Psoas muscle (tissue), 7 donors: ENCODE measurements at regions not wholly inside any gene's neighbourhood (a gene's known extent, or its start where the extent isn't known, plus 50 kb on each side); places are given as distances from the start of the nearest gene placed in this dataset.

Source experiments
- ATAC-seq, 4 donors: fragments of 200-7000 bp; cut with Tn5 transposase; one replicate each; pipeline ENCODE4 v1.9.1; 2020; ENCODE audit warnings: moderate library complexity in 3 of 4, mild to moderate bottlenecking in 2 of 4
- DNase-seq, 2 donors: peaks; one replicate each; pipeline ENCODE4 v3.0.0-alpha.2; 2020
- H3K27ac ChIP-seq: fragments of 200-600 bp; one replicate; pipeline ENCODE4 v1.8.0; 2022
- H3K27me3 ChIP-seq, 3 donors: fragments of 200-600 bp in 1 of 3; one replicate each; pipeline versions ENCODE4 v1.6.1 to v1.8.0; 2013 to 2022; ENCODE audit warnings: low read length in 2 of 3, mild to moderate bottlenecking in 2 of 3, moderate library complexity in 1 of 3; ENCODE audit not compliant: insufficient read depth in 3 of 3
- H3K36me3 ChIP-seq, 2 donors: fragments of 200-600 bp in 1 of 2; one replicate each; pipeline versions ENCODE4 v1.6.1 to v1.8.0; 2013 to 2022; ENCODE audit warnings: low read depth in 1 of 2, mild to moderate bottlenecking in 1 of 2, moderate library complexity in 1 of 2; ENCODE audit not compliant: insufficient read depth in 1 of 2
- H3K4me1 ChIP-seq: fragments of 200-600 bp; one replicate; pipeline ENCODE4 v1.8.0; 2022
- H3K4me3 ChIP-seq: fragments of 200-600 bp; one replicate; pipeline ENCODE4 v1.8.0; 2022; ENCODE audit warnings: mild to moderate bottlenecking
- H3K9me3 ChIP-seq: fragments of 200-600 bp; one replicate; pipeline ENCODE4 v1.8.0; 2022
- WGBS, 3 donors: extraction: QIAGEN DNeasy Blood & Tissue Kit; methylation state at CpG; one replicate each; pipeline versions ENCODE4 v1.1.6 to v1.1.7; 2013; 5-methylcytosine and 5-hydroxymethylcytosine counted together
- intact Hi-C, 2 donors: fragments of 100-400 bp; cut with DNase I; formaldehyde crosslinking; loops; one replicate each; pipeline versions ENCODE4 v1.11.0 to v1.14.2; 2022
- TF ChIP-seq, protein P1 (sequence below): fragments of 200-600 bp; IDR thresholded peaks from one replicate; pipeline ENCODE4 v1.8.0; 2022; ENCODE audit warnings: antibody characterized with exemption
- donor health status: healthy with polysubstance abuse.
- donor health status: DM: no; HTN: no; CAD: no; lungs with moderate emphysema.
- donor health status: Bipolar disorder and iron deficiency.
- donor health status: healthy.
- donor health status: DM: yes; HTN: yes; CAD: no.
- donor health status: DM: no; HTN: no; CAD: no.
- donor health status: DM: yes; HTN: yes; CAD: no.

DNA sequence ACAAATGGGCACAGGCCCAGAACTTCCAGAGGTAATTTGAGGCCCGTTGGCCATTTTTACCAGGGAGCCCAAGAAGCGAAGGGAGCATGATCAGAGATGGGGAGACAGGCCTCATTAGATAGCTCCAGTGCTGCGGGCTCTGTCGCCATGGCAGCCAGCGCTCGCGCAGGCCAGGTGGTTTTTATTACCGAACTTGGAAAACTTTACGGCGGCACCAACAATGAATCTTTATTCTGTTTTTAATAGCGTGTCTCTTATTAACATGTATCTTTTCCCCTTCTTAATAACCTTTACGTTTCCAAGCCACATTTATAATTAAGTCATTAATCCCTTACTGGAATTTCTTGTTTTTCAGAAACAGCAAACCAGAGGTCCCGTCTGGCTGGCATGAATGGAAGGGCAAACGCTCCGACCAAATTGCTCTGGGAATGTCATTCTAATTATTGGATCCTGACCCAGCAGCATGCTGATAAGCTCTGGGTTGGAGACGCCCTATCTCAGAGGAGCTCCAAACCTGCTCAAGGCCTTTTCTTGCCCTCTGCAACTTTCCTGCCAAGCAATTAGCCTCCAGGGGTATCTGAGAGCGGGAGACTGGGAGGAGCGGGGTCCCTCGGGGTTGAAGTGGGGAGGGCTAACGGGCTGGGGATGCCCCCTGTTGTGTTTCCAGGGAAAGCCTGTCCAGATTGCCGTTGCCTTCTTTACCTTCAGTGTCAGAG lies 256.4 kb downstream of the TLE3 start:
- DNase-seq (no peak), ATAC-seq (no peak)
- Histone ChIP-seq H3K27me3 (no peaks in the 10 kb centered on the region), H3K27ac (no peak overlapping the region), H3K4me1 (no peaks in the 10 kb centered on the region), H3K9me3 (no peaks in the 10 kb centered on the region), H3K4me3 (no peak overlapping the region), H3K36me3 (no peaks in the 10 kb centered on the region)
- WGBS, 3 donors = 69 to 73% (median 70%) methylated on average over 21 of the region's 21 CpGs
- intact Hi-C loops = no loop called here
- TF ChIP-seq, protein P1, sequence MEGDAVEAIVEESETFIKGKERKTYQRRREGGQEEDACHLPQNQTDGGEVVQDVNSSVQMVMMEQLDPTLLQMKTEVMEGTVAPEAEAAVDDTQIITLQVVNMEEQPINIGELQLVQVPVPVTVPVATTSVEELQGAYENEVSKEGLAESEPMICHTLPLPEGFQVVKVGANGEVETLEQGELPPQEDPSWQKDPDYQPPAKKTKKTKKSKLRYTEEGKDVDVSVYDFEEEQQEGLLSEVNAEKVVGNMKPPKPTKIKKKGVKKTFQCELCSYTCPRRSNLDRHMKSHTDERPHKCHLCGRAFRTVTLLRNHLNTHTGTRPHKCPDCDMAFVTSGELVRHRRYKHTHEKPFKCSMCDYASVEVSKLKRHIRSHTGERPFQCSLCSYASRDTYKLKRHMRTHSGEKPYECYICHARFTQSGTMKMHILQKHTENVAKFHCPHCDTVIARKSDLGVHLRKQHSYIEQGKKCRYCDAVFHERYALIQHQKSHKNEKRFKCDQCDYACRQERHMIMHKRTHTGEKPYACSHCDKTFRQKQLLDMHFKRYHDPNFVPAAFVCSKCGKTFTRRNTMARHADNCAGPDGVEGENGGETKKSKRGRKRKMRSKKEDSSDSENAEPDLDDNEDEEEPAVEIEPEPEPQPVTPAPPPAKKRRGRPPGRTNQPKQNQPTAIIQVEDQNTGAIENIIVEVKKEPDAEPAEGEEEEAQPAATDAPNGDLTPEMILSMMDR = no peak

DNA sequence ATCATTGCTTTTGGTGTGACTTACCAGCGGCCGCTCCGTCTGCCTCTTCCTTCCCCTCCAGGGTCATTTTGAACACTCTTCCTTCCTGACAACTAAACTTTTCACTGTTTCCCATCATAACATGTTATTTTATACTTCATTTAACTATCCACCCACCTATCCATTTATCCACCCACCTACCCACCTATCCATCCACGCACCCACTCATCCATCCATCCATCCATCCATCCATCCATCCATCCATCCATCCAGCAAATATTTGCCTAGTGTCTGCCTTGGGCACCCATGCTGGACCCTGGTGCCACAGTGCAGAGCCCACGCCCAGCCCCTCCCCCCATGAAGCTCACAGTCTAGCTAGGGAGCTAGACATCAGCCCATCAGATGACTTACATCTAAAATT lies 254.9 kb downstream of the TLE3 start:
- H3K4me3 ChIP-seq = no peak overlapping the region
- ATAC-seq = no peak
- intact Hi-C loops = no loop called here
- TF ChIP-seq, protein P1 = no peak
- H3K27ac ChIP-seq = no peak overlapping the region
- peaks cover 0 to 8% (median 0%) of the 10 kb centered on the region in 3 donors for H3K27me3 ChIP-seq
- H3K36me3 ChIP-seq = no peaks in the 10 kb centered on the region
- 86 to 93% (median 92%) methylated on average over 5 of the region's 5 CpGs for WGBS, 3 donors
- no peak for DNase-seq
- H3K4me1 ChIP-seq = no peaks in the 10 kb centered on the region
- H3K9me3 ChIP-seq = no peaks in the 10 kb centered on the region

DNA sequence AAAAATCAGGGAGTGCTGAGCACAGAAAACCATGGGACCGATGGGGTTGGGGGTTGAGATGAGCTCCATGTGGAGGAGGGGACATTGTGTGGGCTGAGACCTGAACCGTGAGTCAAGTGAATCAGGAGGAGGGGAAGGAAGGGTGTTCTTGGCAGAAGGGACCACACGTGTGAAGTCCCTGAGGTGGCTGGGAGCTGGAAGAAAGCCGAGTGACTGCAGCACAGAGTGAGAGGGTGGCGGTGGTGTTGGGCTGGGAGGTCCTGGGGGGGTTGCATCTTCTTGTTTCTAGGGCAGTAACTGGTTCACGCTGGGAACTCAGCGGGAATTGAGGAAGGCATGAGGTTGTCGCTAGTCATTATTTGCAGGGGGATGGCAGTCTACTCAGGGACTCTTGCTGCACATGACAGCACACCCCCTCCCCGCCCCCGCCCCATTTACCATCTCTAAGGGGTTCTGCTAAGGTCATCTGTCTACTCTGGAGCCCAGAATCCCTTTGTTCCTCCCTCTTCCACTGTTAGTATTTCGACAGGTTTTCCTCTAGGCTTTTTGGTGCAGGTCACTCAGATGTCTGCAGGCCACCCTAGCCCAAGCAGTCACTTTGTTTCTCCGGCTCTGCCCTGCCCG lies 254.3 kb downstream of the TLE3 start:
- 70 to 78% (median 72%) methylated on average over 13 of the region's 13 CpGs for WGBS, 3 donors

DNA sequence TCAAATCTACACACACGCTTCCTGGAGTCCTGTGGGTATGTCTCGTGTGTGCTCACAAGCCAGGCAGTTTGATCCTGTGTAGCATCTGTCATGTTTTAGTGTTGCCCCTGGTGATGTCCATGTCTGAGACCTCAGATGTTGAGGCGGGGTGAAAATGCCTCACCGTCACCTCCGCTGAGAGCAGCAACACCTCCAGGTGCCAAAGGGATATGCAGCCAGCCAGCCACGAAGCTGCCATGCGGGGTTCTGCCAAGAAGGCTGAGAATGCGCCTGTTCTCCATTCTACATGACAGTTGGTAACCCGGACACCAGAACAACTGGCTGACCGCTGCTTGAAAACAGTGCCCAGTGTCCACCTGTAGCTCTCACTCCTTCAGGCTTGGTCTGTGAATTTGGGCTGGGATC lies 253.8 kb downstream of the TLE3 start:
- ATAC-seq (peak in 1 of 4 donors; percentile 55), DNase-seq (no peak)
- Histone ChIP-seq H3K4me1 (no peaks in the 10 kb centered on the region), H3K27me3 (peaks cover 0 to 8% (median 0%) of the 10 kb centered on the region in 3 donors), H3K4me3 (no peak overlapping the region), H3K9me3 (no peaks in the 10 kb centered on the region), H3K36me3 (no peaks in the 10 kb centered on the region), H3K27ac (no peak overlapping the region)
- WGBS, 3 donors = 32 to 40% (median 36%) methylated on average over 10 of the region's 10 CpGs
- TF ChIP-seq, protein P1 = no peak
- intact Hi-C loops = no loop called here

More for the DNA sequence above, 254.3 kb downstream of the TLE3 start:
- no peak for ATAC-seq
- H3K4me3 ChIP-seq = no peak overlapping the region
- DNase-seq = no peak
- TF ChIP-seq, protein P1 = no peak
- H3K9me3 ChIP-seq = no peaks in the 10 kb centered on the region
- no peaks in the 10 kb centered on the region for H3K4me1 ChIP-seq
- H3K27me3 ChIP-seq = peaks cover 0 to 8% (median 0%) of the 10 kb centered on the region in 3 donors
- H3K27ac ChIP-seq = no peak overlapping the region
- H3K36me3 ChIP-seq = no peaks in the 10 kb centered on the region
- intact Hi-C loops = no loop called here
